Skeletal muscle satellite cell (primary cell): ENCODE measurements at regions not wholly inside any gene's neighbourhood (a gene's known extent, or its start where the extent isn't known, plus 50 kb on each side); places are given as distances from the start of the nearest gene placed in this dataset.

Experiments used
- H3K27me3 ChIP-seq: 2 replicates; pipeline ENCODE4 v1.7.0; 2013; ENCODE audit warnings: low read length; ENCODE audit not compliant: control insufficient read depth, insufficient read depth
- H3K36me3 ChIP-seq: 2 replicates; pipeline ENCODE4 v1.7.0; 2013; ENCODE audit warnings: mild to moderate bottlenecking, control low read depth, low read length; ENCODE audit not compliant: insufficient read depth
- H3K4me1 ChIP-seq: 2 replicates; pipeline ENCODE4 v1.7.0; 2013; ENCODE audit warnings: low read length; ENCODE audit not compliant: control insufficient read depth, insufficient read depth
- H3K4me2 ChIP-seq: 2 replicates; pipeline ENCODE4 v1.7.0; 2013; ENCODE audit warnings: mild to moderate bottlenecking, low read length
- H3K4me3 ChIP-seq: 2 replicates; pipeline ENCODE4 v1.7.0; 2013; ENCODE audit warnings: low read length
- H3K9ac ChIP-seq: 2 replicates; pipeline ENCODE4 v1.7.0; 2013; ENCODE audit warnings: mild to moderate bottlenecking, low read depth, low read length, moderate library complexity
- H3K9me3 ChIP-seq: replicated peaks from 2 replicates; pipeline ENCODE4 v1.7.0; 2013; ENCODE audit warnings: mild to moderate bottlenecking, control low read depth, low read length

- Histone ChIP-seq H3K4me3 (no peak overlapping the region), H3K9me3 (no peaks in the 10 kb centered on the region), H3K9ac (no peak overlapping the region), H3K4me1 (no peaks in the 10 kb centered on the region), H3K4me2 (no peak overlapping the region), H3K36me3 (no peaks in the 10 kb centered on the region), H3K27me3 (no peaks in the 10 kb centered on the region)
Observed at GRCh38 chr15:96593735-96594134, 263.2 kb downstream of the NR2F2 start.

GRCh38 chr15:96595951-96596350, 265.5 kb downstream of the NR2F2 start:
- Histone ChIP-seq H3K4me3 (no peak overlapping the region), H3K4me2 (no peak overlapping the region), H3K4me1 (no peaks in the 10 kb centered on the region), H3K36me3 (no peaks in the 10 kb centered on the region), H3K9me3 (no peaks in the 10 kb centered on the region), H3K9ac (no peak overlapping the region), H3K27me3 (no peaks in the 10 kb centered on the region)

- Histone ChIP-seq H3K27me3 (no peaks in the 10 kb centered on the region), H3K4me3 (no peak overlapping the region), H3K4me1 (no peaks in the 10 kb centered on the region), H3K4me2 (no peak overlapping the region), H3K36me3 (no peaks in the 10 kb centered on the region), H3K9ac (no peak overlapping the region), H3K9me3 (no peaks in the 10 kb centered on the region)
Observed at GRCh38 chr15:96598514-96598913, 268.0 kb downstream of the NR2F2 start.

GRCh38 chr15:96599268-96599667, 268.8 kb downstream of the NR2F2 start:
- no peaks in the 10 kb centered on the region for H3K4me1 ChIP-seq
- H3K9me3 ChIP-seq = no peaks in the 10 kb centered on the region
- H3K4me3 ChIP-seq = no peak overlapping the region
- H3K27me3 ChIP-seq = no peaks in the 10 kb centered on the region
- H3K36me3 ChIP-seq = no peaks in the 10 kb centered on the region
- no peak overlapping the region for H3K4me2 ChIP-seq
- H3K9ac ChIP-seq = no peak overlapping the region

GRCh38 chr15:96600350-96600749, 269.9 kb downstream of the NR2F2 start:
- no peak overlapping the region for H3K4me2 ChIP-seq

GRCh38 chr15:96606617-96607016, 276.1 kb downstream of the NR2F2 start:
- Histone ChIP-seq H3K9me3 (no peaks in the 10 kb centered on the region), H3K9ac (no peak overlapping the region), H3K4me3 (no peak overlapping the region), H3K4me1 (no peaks in the 10 kb centered on the region), H3K4me2 (no peak overlapping the region), H3K27me3 (peaks cover 7% of the 10 kb centered on the region), H3K36me3 (no peaks in the 10 kb centered on the region)

More at GRCh38 chr15:96600350-96600749, 269.9 kb downstream of the NR2F2 start:
- Histone ChIP-seq H3K4me1 (no peaks in the 10 kb centered on the region), H3K4me3 (no peak overlapping the region), H3K9ac (no peak overlapping the region), H3K9me3 (no peaks in the 10 kb centered on the region), H3K36me3 (no peaks in the 10 kb centered on the region), H3K27me3 (peaks cover 4% of the 10 kb centered on the region)

GRCh38 chr15:96610757-96611156, 280.3 kb downstream of the NR2F2 start:
- Histone ChIP-seq H3K9me3 (no peaks in the 10 kb centered on the region), H3K4me2 (no peak overlapping the region), H3K4me1 (no peaks in the 10 kb centered on the region), H3K9ac (no peak overlapping the region), H3K27me3 (peaks cover 4% of the 10 kb centered on the region), H3K4me3 (no peak overlapping the region), H3K36me3 (no peaks in the 10 kb centered on the region)

- no peaks in the 10 kb centered on the region for H3K4me1 ChIP-seq
- H3K36me3 ChIP-seq = no peaks in the 10 kb centered on the region
- no peak overlapping the region for H3K4me3 ChIP-seq
- H3K4me2 ChIP-seq = no peak overlapping the region
- no peaks in the 10 kb centered on the region for H3K9me3 ChIP-seq
- no peaks in the 10 kb centered on the region for H3K27me3 ChIP-seq
- no peak overlapping the region for H3K9ac ChIP-seq
Observed at GRCh38 chr15:96612917-96613316, 282.4 kb downstream of the NR2F2 start.

- Histone ChIP-seq H3K4me1 (no peaks in the 10 kb centered on the region), H3K9ac (no peak overlapping the region), H3K27me3 (no peaks in the 10 kb centered on the region), H3K4me3 (no peak overlapping the region), H3K4me2 (no peak overlapping the region), H3K36me3 (no peaks in the 10 kb centered on the region), H3K9me3 (no peaks in the 10 kb centered on the region)
Observed at GRCh38 chr15:96619174-96619573, 288.7 kb downstream of the NR2F2 start.

- Histone ChIP-seq H3K4me1 (no peaks in the 10 kb centered on the region), H3K36me3 (no peaks in the 10 kb centered on the region), H3K4me3 (no peak overlapping the region), H3K27me3 (no peaks in the 10 kb centered on the region), H3K9ac (no peak overlapping the region), H3K9me3 (no peaks in the 10 kb centered on the region), H3K4me2 (no peak overlapping the region)
Observed at GRCh38 chr15:96622714-96623113, 292.2 kb downstream of the NR2F2 start.

GRCh38 chr15:96625256-96625655, 294.8 kb downstream of the NR2F2 start:
- no peaks in the 10 kb centered on the region for H3K4me1 ChIP-seq
- no peaks in the 10 kb centered on the region for H3K27me3 ChIP-seq
- H3K4me2 ChIP-seq = no peak overlapping the region
- H3K36me3 ChIP-seq = no peaks in the 10 kb centered on the region
- no peak overlapping the region for H3K9ac ChIP-seq
- H3K4me3 ChIP-seq = no peak overlapping the region
- H3K9me3 ChIP-seq = no peaks in the 10 kb centered on the region

- Histone ChIP-seq H3K4me2 (no peak overlapping the region), H3K27me3 (no peaks in the 10 kb centered on the region), H3K4me1 (no peaks in the 10 kb centered on the region), H3K36me3 (no peaks in the 10 kb centered on the region), H3K4me3 (no peak overlapping the region), H3K9ac (no peak overlapping the region), H3K9me3 (no peaks in the 10 kb centered on the region)
Observed at GRCh38 chr15:96627031-96627568, 296.6 kb downstream of the NR2F2 start.
